ENCODE measurements at regions not wholly inside any gene's neighbourhood (a gene's known extent, or its start where the extent isn't known, plus 50 kb on each side); places are given as distances from the start of the nearest gene placed in this dataset.

DNA sequence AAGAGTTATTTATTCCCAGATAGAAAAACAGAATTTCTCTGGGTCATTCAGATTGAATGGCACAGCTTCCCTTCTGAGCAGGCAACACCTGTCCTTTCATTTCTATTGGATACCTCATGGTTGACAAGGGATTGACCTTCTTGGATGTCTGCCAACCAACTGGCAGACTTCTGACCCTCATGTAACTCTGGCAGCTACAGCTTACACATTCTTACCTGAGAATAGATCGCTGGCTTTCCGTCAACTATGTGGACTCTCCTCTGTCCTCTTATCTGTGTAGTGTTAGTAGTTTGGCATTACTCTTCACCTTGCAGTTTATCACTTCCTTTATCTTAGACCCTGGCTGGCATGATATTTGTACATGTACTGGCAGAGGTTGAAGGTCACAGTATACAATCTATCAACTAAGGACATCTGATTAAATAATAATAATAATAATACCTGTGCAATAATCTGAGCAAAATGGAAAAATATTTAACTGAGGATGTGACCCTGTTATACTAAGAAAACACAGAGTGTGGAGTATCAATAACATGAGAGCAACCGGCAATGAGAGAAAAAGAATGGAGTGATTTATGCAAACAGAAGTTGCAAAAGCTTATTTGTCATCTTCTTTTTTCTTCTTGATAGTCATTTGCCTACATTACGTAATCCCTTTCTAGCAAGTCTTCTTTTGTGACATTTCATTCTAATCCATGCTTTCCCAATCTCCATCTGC lies 1118.2 kb downstream of the ARAP2 start:
- CTCF ChIA-PET = no interaction called here
- no TSS peak for BruUV-seq (replicated peaks)
- ATAC-seq (no peak), DNase-seq (ENCODE audit: low read depth, low spot score) (no peak)
- H3K36me3 ChIP-seq (ENCODE audit: control insufficient read depth, insufficient read depth, low read length) = no peaks in the 10 kb centered on the region
- H3K4me1 ChIP-seq (ENCODE audit: control insufficient read depth, insufficient read depth, low read length) = no peaks in the 10 kb centered on the region
- no peak overlapping the region for H3K27ac ChIP-seq (ENCODE audit: low read length)
- POLR2A ChIA-PET = no interaction called here
- in situ Hi-C loops (cut with HindIII; ENCODE audit: low pct_unique_long_range_greater_than_20kb, low sequenced_read_pairs) = no loop called here
- TF ChIP-seq CTCF (IDR thresholded peaks at IDR 0.05) (no peak), REST (IDR thresholded peaks at IDR 0.05; ENCODE audit: insufficient read depth in 1 of 2, low read depth in 2 of 2, low read length in 1 of 2) (no peak), SIN3A (IDR thresholded peaks at IDR 0.05; ENCODE audit: borderline replicate concordance, insufficient read depth, low read depth, low read length) (no peak), POLR2AphosphoS5 (IDR thresholded peaks at IDR 0.05; ENCODE audit: low read depth, low read length) (no peak), TCF7L2 (IDR thresholded peaks at IDR 0.05; ENCODE audit: low read depth, low read length) (no peak)
- H3K9me3 ChIP-seq (ENCODE audit: control insufficient read depth, insufficient read depth, low read depth, low read length) = no peaks in the 10 kb centered on the region
- H3K4me3 ChIP-seq (ENCODE audit: low read depth in 2 of 2, low read length in 2 of 2) = no peak overlapping the region
- intact Hi-C loops (cut with micrococcal nuclease; ENCODE audit: unreplicated experiment) = no loop called here
- H3K27me3 ChIP-seq (ENCODE audit: control insufficient read depth, insufficient read depth, low read length) = no peaks in the 10 kb centered on the region

DNA sequence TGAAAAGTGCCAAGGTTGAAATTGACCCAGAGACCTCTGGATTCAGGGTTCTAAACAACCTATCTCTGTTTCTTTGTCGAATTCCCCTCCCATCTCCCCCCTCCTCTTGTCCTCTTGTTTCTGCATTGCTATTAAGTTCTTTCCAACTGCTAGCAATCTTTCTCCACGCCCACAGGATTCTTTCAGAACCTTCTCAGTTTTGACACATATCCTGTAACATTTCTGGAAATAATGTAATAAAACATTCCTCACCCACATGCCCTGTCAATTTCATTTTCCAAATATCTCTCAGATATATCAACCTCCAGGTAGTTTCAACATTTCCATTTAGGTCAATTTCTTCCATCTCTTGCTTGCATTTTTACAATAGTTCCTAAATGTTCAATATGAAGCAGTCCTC lies 1105.9 kb downstream of the ARAP2 start:
- no peaks in the 10 kb centered on the region for H3K27me3 ChIP-seq (ENCODE audit: control insufficient read depth, insufficient read depth, low read length)
- intact Hi-C loops (cut with micrococcal nuclease; ENCODE audit: unreplicated experiment) = no loop called here
- ATAC-seq = no peak
- in situ Hi-C loops (cut with HindIII; ENCODE audit: low pct_unique_long_range_greater_than_20kb, low sequenced_read_pairs) = no loop called here
- no peak for TF ChIP-seq TCF7L2 (IDR thresholded peaks at IDR 0.05; ENCODE audit: low read depth, low read length)
- no peak for TF ChIP-seq POLR2AphosphoS5 (IDR thresholded peaks at IDR 0.05; ENCODE audit: low read depth, low read length)
- TF ChIP-seq CTCF (IDR thresholded peaks at IDR 0.05) = no peak
- TF ChIP-seq SIN3A (IDR thresholded peaks at IDR 0.05; ENCODE audit: borderline replicate concordance, insufficient read depth, low read depth, low read length) = no peak
- no peak for TF ChIP-seq REST (IDR thresholded peaks at IDR 0.05; ENCODE audit: insufficient read depth in 1 of 2, low read depth in 2 of 2, low read length in 1 of 2)
- POLR2A ChIA-PET = no interaction called here
- H3K27ac ChIP-seq (ENCODE audit: low read length) = no peak overlapping the region
- CTCF ChIA-PET = no interaction called here
- BruUV-seq (replicated peaks) = no TSS peak
- no peak for DNase-seq (ENCODE audit: low read depth, low spot score)
- H3K4me1 ChIP-seq (ENCODE audit: control insufficient read depth, insufficient read depth, low read length) = no peaks in the 10 kb centered on the region
- H3K9me3 ChIP-seq (ENCODE audit: control insufficient read depth, insufficient read depth, low read depth, low read length) = no peaks in the 10 kb centered on the region
- no peak overlapping the region for H3K4me3 ChIP-seq (ENCODE audit: low read depth in 2 of 2, low read length in 2 of 2)
- H3K36me3 ChIP-seq (ENCODE audit: control insufficient read depth, insufficient read depth, low read length) = no peaks in the 10 kb centered on the region

Measured in Panc1 (cell line).